ENCODE measurements at regions not wholly inside any gene's neighbourhood (a gene's known extent, or its start where the extent isn't known, plus 50 kb on each side); places are given as distances from the start of the nearest gene placed in this dataset.

- Mint-ChIP-seq H3K27me3 (peaks cover 3% of the 10 kb centered on the region), H3K4me1 (ENCODE audit: low read depth) (no peaks in the 10 kb centered on the region), H3K36me3 (ENCODE audit: low read depth) (no peaks in the 10 kb centered on the region), H3K27ac (no peak overlapping the region), H3K4me3 (no peak overlapping the region), H3K9me3 (no peaks in the 10 kb centered on the region)
- intact Hi-C loops (cut with micrococcal nuclease): no loop called here
Observed at GRCh38 chr6:4543596-4543995, 232.6 kb upstream of the CDYL start.

DNA sequence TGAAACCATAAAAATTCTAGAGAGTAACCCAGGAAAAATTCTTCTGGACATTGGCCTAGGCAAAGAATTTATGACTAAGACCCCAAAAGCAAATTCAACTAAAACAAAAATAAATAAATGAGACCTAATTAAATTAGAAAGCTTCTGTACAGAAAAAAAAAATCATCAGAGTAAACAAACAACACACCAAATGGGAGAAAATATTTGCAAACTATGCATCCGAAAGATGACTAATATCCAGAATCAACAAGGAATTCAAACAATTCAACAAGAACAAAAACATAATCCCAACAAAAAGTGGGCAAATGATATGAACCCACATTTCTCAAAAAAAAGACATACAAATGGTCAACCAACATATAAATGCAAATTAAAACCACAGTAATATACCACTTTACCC lies 242.6 kb upstream of the CDYL start:
- Mint-ChIP-seq H3K4me1 (ENCODE audit: low read depth) (no peaks in the 10 kb centered on the region), H3K9me3 (peaks cover 11% of the 10 kb centered on the region), H3K27ac (no peak overlapping the region), H3K4me3 (no peak overlapping the region), H3K36me3 (ENCODE audit: low read depth) (no peaks in the 10 kb centered on the region), H3K27me3 (no peaks in the 10 kb centered on the region)
- intact Hi-C loops (cut with micrococcal nuclease): no loop called here

DNA sequence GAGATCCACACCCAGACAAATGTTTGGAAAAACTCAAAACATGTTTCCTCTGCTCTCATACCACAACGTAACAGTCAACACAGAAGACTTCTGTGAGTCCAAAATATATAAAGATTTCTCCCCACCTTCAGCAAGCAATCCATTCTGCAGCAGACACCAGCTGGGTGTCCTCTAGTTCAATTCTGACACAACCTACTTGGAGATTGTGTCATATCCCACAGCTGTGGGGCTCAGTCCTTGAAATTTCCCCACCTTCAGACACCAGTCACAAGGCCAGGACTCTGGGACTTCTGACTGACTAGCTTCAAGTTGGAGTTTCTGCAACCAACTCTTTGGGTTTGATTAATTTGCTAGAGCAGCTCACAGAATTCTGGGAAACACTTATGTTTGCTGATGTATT lies 244.8 kb upstream of the CDYL start:
- Mint-ChIP-seq H3K4me3 (no peak overlapping the region), H3K27me3 (no peaks in the 10 kb centered on the region)

DNA sequence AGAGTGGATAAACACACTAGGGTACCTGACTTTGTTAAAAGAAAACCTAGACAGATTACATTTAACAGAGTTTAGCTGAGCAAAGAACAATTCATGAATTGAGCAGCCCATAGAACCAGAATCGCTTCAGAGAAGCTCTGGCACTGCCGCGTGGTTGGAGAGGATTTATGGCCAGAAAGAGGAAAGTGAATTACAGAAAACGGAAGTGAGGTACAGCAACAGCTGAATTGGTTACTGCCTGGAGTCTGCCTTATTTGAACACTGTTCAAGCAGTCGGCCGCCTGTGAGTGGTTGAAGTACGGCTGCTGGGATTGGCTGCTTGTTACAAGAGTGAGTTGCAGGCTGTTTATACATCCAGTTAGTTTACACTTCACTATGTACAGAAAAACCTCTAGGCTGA lies 253.8 kb upstream of the CDYL start:
- Mint-ChIP-seq H3K36me3 (ENCODE audit: low read depth) (no peaks in the 10 kb centered on the region), H3K27me3 (peaks cover 11% of the 10 kb centered on the region), H3K27ac (no peak overlapping the region), H3K9me3 (no peaks in the 10 kb centered on the region), H3K4me1 (ENCODE audit: low read depth) (no peaks in the 10 kb centered on the region), H3K4me3 (no peak overlapping the region)
- intact Hi-C loops (cut with micrococcal nuclease): no loop called here

More for the DNA sequence above, 244.8 kb upstream of the CDYL start:
- no peaks in the 10 kb centered on the region for H3K4me1 Mint-ChIP-seq (ENCODE audit: low read depth)
- no peak overlapping the region for H3K27ac Mint-ChIP-seq
- intact Hi-C loops (cut with micrococcal nuclease): no loop called here
- H3K36me3 Mint-ChIP-seq (ENCODE audit: low read depth): no peaks in the 10 kb centered on the region
- H3K9me3 Mint-ChIP-seq: peaks cover 11% of the 10 kb centered on the region

GRCh38 chr6:4521070-4521469 lies 255.1 kb upstream of the CDYL start:
- Mint-ChIP-seq H3K4me3 (no peak overlapping the region), H3K4me1 (ENCODE audit: low read depth) (no peaks in the 10 kb centered on the region), H3K27ac (no peak overlapping the region), H3K36me3 (ENCODE audit: low read depth) (no peaks in the 10 kb centered on the region), H3K27me3 (peaks cover 11% of the 10 kb centered on the region), H3K9me3 (no peaks in the 10 kb centered on the region)
- intact Hi-C loops (cut with micrococcal nuclease): no loop called here

DNA sequence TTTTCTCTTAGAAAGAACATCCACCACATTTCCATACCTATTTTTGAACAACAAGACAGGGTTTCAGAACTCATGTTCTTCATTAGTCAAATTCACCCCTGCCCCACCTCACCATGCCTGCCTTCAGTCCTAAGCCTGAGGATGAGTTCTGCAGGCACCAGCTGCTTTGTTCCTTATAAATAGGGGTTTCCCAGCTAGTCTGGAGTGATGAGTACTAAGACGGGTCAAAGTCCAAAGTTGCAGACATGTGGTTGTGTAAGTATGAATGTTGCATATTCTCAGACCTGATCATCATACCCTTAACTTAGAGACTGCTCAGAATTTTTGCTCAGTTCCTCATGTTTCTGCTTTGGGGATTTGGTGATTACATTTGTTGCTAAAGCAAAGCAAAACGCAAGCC lies 257.7 kb upstream of the CDYL start:
- Mint-ChIP-seq H3K36me3 (ENCODE audit: low read depth) (no peaks in the 10 kb centered on the region), H3K27ac (no peak overlapping the region), H3K9me3 (no peaks in the 10 kb centered on the region), H3K4me1 (ENCODE audit: low read depth) (no peaks in the 10 kb centered on the region), H3K27me3 (peaks cover 10% of the 10 kb centered on the region), H3K4me3 (no peak overlapping the region)
- intact Hi-C loops (cut with micrococcal nuclease): no loop called here

GRCh38 chr6:4516206-4516605 lies 260.0 kb upstream of the CDYL start:
- H3K4me1 Mint-ChIP-seq (ENCODE audit: low read depth): no peaks in the 10 kb centered on the region
- no peaks in the 10 kb centered on the region for H3K36me3 Mint-ChIP-seq (ENCODE audit: low read depth)
- intact Hi-C loops (cut with micrococcal nuclease): no loop called here
- H3K9me3 Mint-ChIP-seq: no peaks in the 10 kb centered on the region
- no peak overlapping the region for H3K27ac Mint-ChIP-seq
- peaks cover 8% of the 10 kb centered on the region for H3K27me3 Mint-ChIP-seq
- H3K4me3 Mint-ChIP-seq: no peak overlapping the region

DNA sequence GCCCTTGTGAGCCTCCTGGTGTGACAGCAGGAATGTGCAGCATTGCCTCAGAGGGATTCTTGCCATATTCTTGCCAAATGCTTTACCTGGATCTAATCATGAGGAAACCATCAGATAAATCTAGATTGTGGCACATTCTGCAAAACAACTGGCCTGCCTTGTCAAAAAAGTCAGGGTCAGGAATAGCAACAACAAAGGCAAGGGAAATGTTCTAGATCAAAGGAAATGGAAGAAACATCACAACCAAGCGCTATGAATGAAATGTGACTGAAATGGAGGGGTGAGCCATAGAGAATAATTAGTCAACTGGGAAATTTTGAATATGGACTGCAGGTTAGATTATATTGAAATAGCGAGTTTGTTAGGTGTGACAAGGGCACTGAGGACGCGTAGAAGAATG lies 262.6 kb upstream of the CDYL start:
- peaks cover 8% of the 10 kb centered on the region for H3K27me3 Mint-ChIP-seq
- H3K27ac Mint-ChIP-seq: no peak overlapping the region
- intact Hi-C loops (cut with micrococcal nuclease): no loop called here
- H3K4me1 Mint-ChIP-seq (ENCODE audit: low read depth): no peaks in the 10 kb centered on the region
- no peaks in the 10 kb centered on the region for H3K9me3 Mint-ChIP-seq
- H3K36me3 Mint-ChIP-seq (ENCODE audit: low read depth): no peaks in the 10 kb centered on the region
- H3K4me3 Mint-ChIP-seq: no peak overlapping the region

DNA sequence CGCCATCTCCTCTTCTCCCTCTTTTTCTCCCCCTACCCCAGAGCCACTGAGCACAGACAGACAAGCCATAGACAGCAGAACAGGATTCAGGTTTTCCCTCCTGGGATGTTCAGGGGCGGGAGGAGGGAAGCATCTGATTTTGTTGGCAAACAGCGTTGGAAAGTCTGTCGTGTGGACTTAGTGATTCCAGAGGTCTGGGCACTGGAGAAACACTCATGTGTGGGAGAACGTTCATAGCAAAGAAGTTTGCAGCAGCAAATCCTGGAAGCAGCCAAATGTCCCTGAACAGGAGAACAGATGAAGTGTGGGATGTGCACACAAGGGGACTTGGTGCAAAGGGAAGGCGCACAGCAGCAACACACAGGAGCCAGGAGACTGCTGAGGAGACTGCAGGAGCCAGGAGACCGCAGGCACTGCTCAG lies 264.1 kb upstream of the CDYL start:
- Mint-ChIP-seq H3K27me3 (peaks cover 8% of the 10 kb centered on the region), H3K4me3 (no peak overlapping the region)

DNA sequence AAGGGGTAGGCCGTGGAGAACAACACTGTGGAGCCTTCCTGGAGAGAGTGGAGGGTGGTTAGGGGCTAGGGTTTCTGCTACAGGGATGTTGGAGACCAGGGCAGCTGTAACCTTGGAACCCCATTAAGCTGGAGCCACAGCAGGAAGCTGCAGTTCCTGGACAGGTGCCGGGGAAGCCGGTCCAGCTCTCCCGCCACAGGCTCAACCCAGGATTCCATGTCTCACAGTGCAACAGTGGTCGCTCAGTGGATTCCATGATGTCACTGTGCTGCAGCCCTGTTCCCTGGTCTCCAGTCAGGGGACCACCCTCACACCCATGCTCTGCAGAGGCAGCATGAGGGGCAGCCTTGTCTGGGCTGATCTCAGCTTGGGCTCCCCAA lies 264.6 kb upstream of the CDYL start:
- H3K36me3 Mint-ChIP-seq (ENCODE audit: low read depth): no peaks in the 10 kb centered on the region
- H3K4me3 Mint-ChIP-seq: no peak overlapping the region
- intact Hi-C loops (cut with micrococcal nuclease): no loop called here
- H3K27me3 Mint-ChIP-seq: peaks cover 8% of the 10 kb centered on the region
- H3K4me1 Mint-ChIP-seq (ENCODE audit: low read depth): no peaks in the 10 kb centered on the region
- H3K27ac Mint-ChIP-seq: no peak overlapping the region
- no peaks in the 10 kb centered on the region for H3K9me3 Mint-ChIP-seq

More for the DNA sequence above, 264.1 kb upstream of the CDYL start:
- Mint-ChIP-seq H3K4me1 (ENCODE audit: low read depth) (no peaks in the 10 kb centered on the region), H3K36me3 (ENCODE audit: low read depth) (no peaks in the 10 kb centered on the region), H3K9me3 (no peaks in the 10 kb centered on the region), H3K27ac (no peak overlapping the region)
- intact Hi-C loops (cut with micrococcal nuclease): no loop called here

GRCh38 chr6:4510906-4511640 lies 265.1 kb upstream of the CDYL start:
- no peak overlapping the region for H3K27ac Mint-ChIP-seq
- intact Hi-C loops (cut with micrococcal nuclease): no loop called here
- peaks cover 8% of the 10 kb centered on the region for H3K27me3 Mint-ChIP-seq
- H3K9me3 Mint-ChIP-seq: no peaks in the 10 kb centered on the region
- H3K36me3 Mint-ChIP-seq (ENCODE audit: low read depth): no peaks in the 10 kb centered on the region
- H3K4me1 Mint-ChIP-seq (ENCODE audit: low read depth): no peaks in the 10 kb centered on the region
- H3K4me3 Mint-ChIP-seq: no peak overlapping the region

DNA sequence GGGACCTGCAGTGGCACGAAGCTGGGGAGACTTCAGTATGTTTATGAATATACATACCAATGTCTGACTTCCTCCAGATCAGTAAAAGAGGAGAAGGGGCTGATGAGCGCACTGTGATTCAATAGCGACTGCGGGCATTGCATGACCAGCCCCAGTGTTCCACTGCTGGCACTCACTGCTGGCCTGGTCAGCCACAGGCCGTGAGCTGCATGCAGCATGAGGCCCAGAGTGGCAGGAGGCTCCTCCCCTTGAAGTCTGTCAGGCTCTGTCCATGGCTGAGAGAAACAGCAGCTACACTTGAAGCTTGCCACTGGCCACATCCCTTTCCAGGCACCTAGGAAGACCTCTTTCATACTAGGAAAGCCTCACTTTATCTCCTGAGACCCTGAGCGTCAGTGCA lies 265.9 kb upstream of the CDYL start:
- H3K9me3 Mint-ChIP-seq: no peaks in the 10 kb centered on the region
- H3K4me1 Mint-ChIP-seq (ENCODE audit: low read depth): no peaks in the 10 kb centered on the region
- no peak overlapping the region for H3K4me3 Mint-ChIP-seq
- peaks cover 8% of the 10 kb centered on the region for H3K27me3 Mint-ChIP-seq
- no peak overlapping the region for H3K27ac Mint-ChIP-seq
- intact Hi-C loops (cut with micrococcal nuclease): no loop called here
- no peaks in the 10 kb centered on the region for H3K36me3 Mint-ChIP-seq (ENCODE audit: low read depth)

- Mint-ChIP-seq H3K9me3 (no peaks in the 10 kb centered on the region), H3K27me3 (peaks cover 6% of the 10 kb centered on the region), H3K36me3 (ENCODE audit: low read depth) (no peaks in the 10 kb centered on the region), H3K27ac (no peak overlapping the region), H3K4me1 (ENCODE audit: low read depth) (no peaks in the 10 kb centered on the region), H3K4me3 (no peak overlapping the region)
- intact Hi-C loops (cut with micrococcal nuclease): no loop called here
Observed at GRCh38 chr6:4509506-4509905, 266.7 kb upstream of the CDYL start.

DNA sequence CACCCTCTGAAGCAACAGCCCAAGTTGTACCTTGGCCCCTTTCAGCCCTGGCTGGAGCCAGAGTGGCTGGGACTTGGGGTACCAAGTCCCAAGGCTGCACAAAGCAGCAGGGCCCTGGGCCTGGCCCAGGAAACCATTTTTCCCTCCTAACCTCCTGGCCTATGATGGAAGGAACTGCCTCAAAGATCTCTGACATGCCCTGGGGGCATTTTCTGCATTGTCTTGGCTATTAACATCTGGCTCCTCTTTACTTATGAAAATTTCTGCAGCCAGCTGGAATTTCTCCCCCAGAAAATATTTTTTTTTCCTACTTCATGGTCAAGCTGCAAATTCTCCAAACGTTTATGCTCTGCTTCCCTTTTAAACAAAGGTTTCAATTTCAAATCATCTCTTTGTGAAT lies 269.4 kb upstream of the CDYL start:
- H3K27me3 Mint-ChIP-seq: peaks cover 2% of the 10 kb centered on the region
- H3K36me3 Mint-ChIP-seq (ENCODE audit: low read depth): no peaks in the 10 kb centered on the region
- H3K27ac Mint-ChIP-seq: no peak overlapping the region
- peaks cover 7% of the 10 kb centered on the region for H3K9me3 Mint-ChIP-seq
- no peak overlapping the region for H3K4me3 Mint-ChIP-seq
- no peaks in the 10 kb centered on the region for H3K4me1 Mint-ChIP-seq (ENCODE audit: low read depth)
- intact Hi-C loops (cut with micrococcal nuclease): no loop called here

- H3K36me3 Mint-ChIP-seq (ENCODE audit: low read depth): no peaks in the 10 kb centered on the region
- H3K27ac Mint-ChIP-seq: no peak overlapping the region
- H3K4me3 Mint-ChIP-seq: no peak overlapping the region
- intact Hi-C loops (cut with micrococcal nuclease): no loop called here
- peaks cover 2% of the 10 kb centered on the region for H3K27me3 Mint-ChIP-seq
- H3K4me1 Mint-ChIP-seq (ENCODE audit: low read depth): no peaks in the 10 kb centered on the region
- peaks cover 9% of the 10 kb centered on the region for H3K9me3 Mint-ChIP-seq
Observed at GRCh38 chr6:4506223-4506622, 270.0 kb upstream of the CDYL start.
